Astrocyte of the spinal cord (primary cell): ENCODE measurements at regions not wholly inside any gene's neighbourhood (a gene's known extent, or its start where the extent isn't known, plus 50 kb on each side); places are given as distances from the start of the nearest gene placed in this dataset.
"Not testable (repeated sequence)": the region's sequence is repeated elsewhere in the genome, so short reads cannot be mapped to it uniquely, and the experiment has no call there.

ENCODE experiments used
- DNase-seq: peaks from one replicate; pipeline ENCODE4 v3.0.0; 2011; ENCODE audit warnings: low read depth, low spot score
- H3K4me3 ChIP-seq: 2 replicates; pipeline ENCODE4 v1.5.1; 2011; ENCODE audit warnings: low read depth, mild to moderate bottlenecking, low read length, moderate library complexity
- in situ Hi-C: cut with HindIII; loops from 2 replicates; pipeline ENCODE4 v1.10.0; 2017; ENCODE audit warnings: low sequenced_read_pairs
- TF ChIP-seq, protein P1 (sequence below): IDR thresholded peaks from 2 replicates; pipeline ENCODE4 v1.5.1; 2012; ENCODE audit warnings: low read depth, mild to moderate bottlenecking, low read length, inconsistent platforms

GRCh38 chr2:7094231-7094741 lies 177.1 kb downstream of the RNF144A start:
- DNase-seq: no peak
- TF ChIP-seq, protein P1, sequence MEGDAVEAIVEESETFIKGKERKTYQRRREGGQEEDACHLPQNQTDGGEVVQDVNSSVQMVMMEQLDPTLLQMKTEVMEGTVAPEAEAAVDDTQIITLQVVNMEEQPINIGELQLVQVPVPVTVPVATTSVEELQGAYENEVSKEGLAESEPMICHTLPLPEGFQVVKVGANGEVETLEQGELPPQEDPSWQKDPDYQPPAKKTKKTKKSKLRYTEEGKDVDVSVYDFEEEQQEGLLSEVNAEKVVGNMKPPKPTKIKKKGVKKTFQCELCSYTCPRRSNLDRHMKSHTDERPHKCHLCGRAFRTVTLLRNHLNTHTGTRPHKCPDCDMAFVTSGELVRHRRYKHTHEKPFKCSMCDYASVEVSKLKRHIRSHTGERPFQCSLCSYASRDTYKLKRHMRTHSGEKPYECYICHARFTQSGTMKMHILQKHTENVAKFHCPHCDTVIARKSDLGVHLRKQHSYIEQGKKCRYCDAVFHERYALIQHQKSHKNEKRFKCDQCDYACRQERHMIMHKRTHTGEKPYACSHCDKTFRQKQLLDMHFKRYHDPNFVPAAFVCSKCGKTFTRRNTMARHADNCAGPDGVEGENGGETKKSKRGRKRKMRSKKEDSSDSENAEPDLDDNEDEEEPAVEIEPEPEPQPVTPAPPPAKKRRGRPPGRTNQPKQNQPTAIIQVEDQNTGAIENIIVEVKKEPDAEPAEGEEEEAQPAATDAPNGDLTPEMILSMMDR: no peak
- in situ Hi-C loops: no loop called here
- no peak overlapping the region for H3K4me3 ChIP-seq

GRCh38 chr2:7096726-7097352 lies 179.6 kb downstream of the RNF144A start:
- in situ Hi-C loops: no loop called here
- TF ChIP-seq, protein P1: no peak
- no peak overlapping the region for H3K4me3 ChIP-seq
- no peak for DNase-seq

- in situ Hi-C loops: no loop called here
- TF ChIP-seq, protein P1: peak; percentile 98
- no peak overlapping the region for H3K4me3 ChIP-seq
- DNase-seq: peak; percentile 53
Observed at GRCh38 chr2:7097353-7097895, 180.2 kb downstream of the RNF144A start.

DNA sequence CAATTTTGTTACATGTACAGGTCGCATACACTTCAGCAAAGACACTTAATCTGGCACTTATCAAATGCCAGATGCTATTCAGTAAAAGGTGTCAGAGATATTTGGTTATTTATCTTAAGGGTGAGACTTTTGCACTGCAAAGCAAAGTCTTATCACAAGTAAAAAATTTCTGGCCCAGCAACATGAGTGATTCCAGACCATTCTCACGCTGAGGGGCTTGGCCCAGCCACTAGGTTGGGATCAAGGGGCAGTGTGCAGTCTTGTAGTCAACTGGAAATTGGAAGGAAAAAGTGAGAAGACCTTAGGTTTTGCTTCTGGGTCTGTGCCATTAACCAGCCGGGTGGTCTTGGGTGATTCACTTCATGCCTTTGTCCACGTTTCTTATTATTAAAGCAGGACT lies 181.6 kb downstream of the RNF144A start:
- no peak for DNase-seq
- TF ChIP-seq, protein P1: no peak
- H3K4me3 ChIP-seq: no peak overlapping the region
- in situ Hi-C loops: no loop called here

- H3K4me3 ChIP-seq, in situ Hi-C loops, DNase-seq: not testable (repeated sequence)
Observed at GRCh38 chr2:7099687-7100086, 182.5 kb downstream of the RNF144A start.

GRCh38 chr2:7102826-7103225 lies 185.6 kb downstream of the RNF144A start:
- H3K4me3 ChIP-seq: no peak overlapping the region
- no peak for DNase-seq
- in situ Hi-C loops: no loop called here
- TF ChIP-seq, protein P1: no peak

DNA sequence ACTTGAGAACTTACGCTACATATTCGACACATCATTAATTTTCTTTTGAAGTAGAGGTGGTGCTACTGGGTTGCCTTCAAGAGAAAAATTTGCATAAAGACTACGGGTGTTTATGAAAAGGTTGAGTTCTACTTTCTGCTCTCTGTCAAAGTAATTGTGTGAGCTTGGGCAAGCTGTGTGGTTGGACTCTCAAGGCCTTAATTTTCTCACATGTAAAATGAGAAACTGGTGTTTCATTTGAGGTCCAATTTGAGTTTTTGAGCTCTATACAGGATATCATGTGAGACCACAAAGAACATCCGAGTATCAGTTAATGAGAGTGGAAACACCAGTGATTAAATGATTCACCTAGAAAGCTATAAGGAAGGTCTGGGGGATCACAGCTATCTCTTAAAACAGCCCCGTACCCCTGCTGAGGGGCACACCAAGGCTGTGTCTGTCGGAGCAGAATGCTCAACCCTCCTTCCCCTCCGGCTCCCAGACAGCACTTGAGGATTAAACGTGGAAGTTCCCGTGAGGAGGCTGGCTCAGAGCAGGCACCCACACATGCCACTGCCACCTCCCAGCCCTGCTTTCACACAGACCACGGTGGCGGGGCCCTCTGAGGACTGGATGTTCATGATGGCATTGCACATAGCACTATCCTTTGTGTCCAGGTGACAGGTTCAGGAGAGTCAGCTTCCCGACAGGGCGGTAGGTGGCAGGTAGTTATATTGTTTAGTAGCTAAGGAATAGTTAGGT lies 191.8 kb downstream of the RNF144A start:
- TF ChIP-seq, protein P1: no peak
- H3K4me3 ChIP-seq: no peak overlapping the region
- DNase-seq: no peak
- in situ Hi-C loops: no loop called here
